Activated B cell treated with CpG ODN at 0.5 μM for 24 hours (primary cell): ENCODE measurements at regions not wholly inside any gene's neighbourhood (a gene's known extent, or its start where the extent isn't known, plus 50 kb on each side); places are given as distances from the start of the nearest gene placed in this dataset.

Experiments
- ATAC-seq: fragments of 200-7000 bp; cut with Tn5 transposase; one replicate; pipeline ENCODE4 v1.10.0; 2021; ENCODE audit warnings: low read depth, mild to moderate bottlenecking, moderate library complexity
- CTCF ChIA-PET: fragments of 350-600 bp; sonication (Branson Sonifier 250); formaldehyde crosslinking; loops from one replicate; lab custom pipeline; 2021; ENCODE audit warnings: antibody characterized with exemption; lab: Charles Lee
- POLR2A ChIA-PET: fragments of 350-600 bp; sonication (Branson Sonifier 250); formaldehyde crosslinking; loops from one replicate; lab custom pipeline; 2021; ENCODE audit warnings: antibody characterized with exemption; lab: Charles Lee
- DNase-seq: peaks from one replicate; pipeline ENCODE4 v3.0.0; 2022
- H3K27ac Mint-ChIP-seq: one replicate; pipeline ENCODE4 v1.8.0; 2020; ENCODE audit warnings: mixed read lengths
- H3K27me3 Mint-ChIP-seq: one replicate; pipeline ENCODE4 v1.8.0; 2021; ENCODE audit warnings: mixed read lengths
- H3K36me3 Mint-ChIP-seq: one replicate; pipeline ENCODE4 v1.8.0; 2021; ENCODE audit warnings: low read depth, mixed read lengths
- H3K4me1 Mint-ChIP-seq: one replicate; pipeline ENCODE4 v1.8.0; 2021; ENCODE audit warnings: mixed read lengths
- H3K4me3 Mint-ChIP-seq: one replicate; pipeline ENCODE4 v1.8.0; 2020; ENCODE audit warnings: mild to moderate bottlenecking, mixed read lengths
- H3K9me3 Mint-ChIP-seq: one replicate; pipeline ENCODE4 v1.8.0; 2020; ENCODE audit warnings: mixed read lengths
- intact Hi-C: fragments of 100-400 bp; cut with micrococcal nuclease; formaldehyde crosslinking; loops from one replicate; pipeline ENCODE4 v1.15.1; 2024
- TF ChIP-seq, protein P1 (sequence below): fragments of 200-600 bp; IDR thresholded peaks from one replicate; pipeline ENCODE4 v1.8.0; 2022; ENCODE audit warnings: antibody characterized with exemption, mild to moderate bottlenecking

DNA sequence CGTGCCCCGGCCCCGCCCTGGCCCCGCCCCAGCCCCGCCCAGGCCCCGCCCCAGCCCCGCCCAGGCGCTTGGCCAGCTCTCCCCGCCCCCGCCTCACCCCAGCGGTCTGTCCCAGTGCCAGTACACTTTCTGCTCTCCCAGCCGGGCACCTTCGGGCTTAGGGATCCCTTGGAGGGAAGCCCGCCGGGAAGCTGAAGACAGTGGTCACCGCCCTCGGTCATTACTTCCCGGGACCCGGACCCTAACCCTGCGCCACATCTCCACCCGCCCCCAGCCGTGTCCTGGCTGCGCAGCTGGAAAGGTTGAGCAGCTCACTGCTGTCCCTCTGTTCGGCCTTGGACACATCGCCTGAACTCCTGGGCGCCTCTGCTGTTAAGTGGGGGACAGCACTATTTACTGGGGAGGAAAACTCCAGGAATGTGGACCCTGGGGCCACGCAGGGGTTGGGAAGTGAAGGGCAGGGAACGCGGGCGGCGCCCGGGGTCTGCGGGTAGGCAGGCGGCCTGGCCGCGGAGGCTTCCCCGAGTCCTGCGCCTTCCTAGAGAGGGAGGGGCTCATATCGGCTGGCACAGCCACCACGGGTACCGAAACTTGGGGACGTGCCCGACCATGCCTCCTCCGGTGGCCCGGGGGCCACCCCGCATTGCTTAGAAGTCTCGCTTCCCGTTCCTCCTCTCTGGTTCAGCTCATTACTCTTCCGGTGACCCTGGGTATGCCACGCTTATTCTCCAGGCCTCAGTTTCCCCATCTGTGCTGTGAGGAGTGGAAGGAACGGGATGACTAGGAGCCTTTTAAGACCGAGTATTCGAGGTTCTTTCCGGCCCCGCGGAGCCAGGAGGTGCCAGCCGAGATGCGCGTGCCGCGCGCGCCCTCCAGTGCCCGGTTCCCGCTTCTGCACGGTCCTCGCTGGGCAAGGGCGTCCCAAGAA, 121.0 kb downstream of the GYPC start:
- Mint-ChIP-seq H3K4me1 (peaks cover 12% of the 10 kb centered on the region), H3K4me3 (peak overlapping the region; percentile 89), H3K27ac (peak overlapping the region; percentile 35), H3K9me3 (no peaks in the 10 kb centered on the region), H3K36me3 (no peaks in the 10 kb centered on the region), H3K27me3 (peaks cover 29% of the 10 kb centered on the region)
- ChIA-PET CTCF (interaction anchor here (1.4 to 4.3 kb wide), 2 partner anchors 195 to 248 kb away, joined by 3 to 122 read pairs; no protein-coding TSS in a partner anchor), POLR2A (interaction anchor here (1.3 kb wide), 1 partner anchor 249 kb away, joined by 5 read pairs; no protein-coding TSS in a partner anchor)
- peak; percentile 86 for ATAC-seq
- TF ChIP-seq, protein P1, sequence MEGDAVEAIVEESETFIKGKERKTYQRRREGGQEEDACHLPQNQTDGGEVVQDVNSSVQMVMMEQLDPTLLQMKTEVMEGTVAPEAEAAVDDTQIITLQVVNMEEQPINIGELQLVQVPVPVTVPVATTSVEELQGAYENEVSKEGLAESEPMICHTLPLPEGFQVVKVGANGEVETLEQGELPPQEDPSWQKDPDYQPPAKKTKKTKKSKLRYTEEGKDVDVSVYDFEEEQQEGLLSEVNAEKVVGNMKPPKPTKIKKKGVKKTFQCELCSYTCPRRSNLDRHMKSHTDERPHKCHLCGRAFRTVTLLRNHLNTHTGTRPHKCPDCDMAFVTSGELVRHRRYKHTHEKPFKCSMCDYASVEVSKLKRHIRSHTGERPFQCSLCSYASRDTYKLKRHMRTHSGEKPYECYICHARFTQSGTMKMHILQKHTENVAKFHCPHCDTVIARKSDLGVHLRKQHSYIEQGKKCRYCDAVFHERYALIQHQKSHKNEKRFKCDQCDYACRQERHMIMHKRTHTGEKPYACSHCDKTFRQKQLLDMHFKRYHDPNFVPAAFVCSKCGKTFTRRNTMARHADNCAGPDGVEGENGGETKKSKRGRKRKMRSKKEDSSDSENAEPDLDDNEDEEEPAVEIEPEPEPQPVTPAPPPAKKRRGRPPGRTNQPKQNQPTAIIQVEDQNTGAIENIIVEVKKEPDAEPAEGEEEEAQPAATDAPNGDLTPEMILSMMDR = peak; percentile 94
- peak; percentile 66 for DNase-seq
- intact Hi-C loops = loop anchor here (1.0 to 5.0 kb wide), 4 partner anchors 145 to 1975 kb away; no protein-coding TSS in a partner anchor

DNA sequence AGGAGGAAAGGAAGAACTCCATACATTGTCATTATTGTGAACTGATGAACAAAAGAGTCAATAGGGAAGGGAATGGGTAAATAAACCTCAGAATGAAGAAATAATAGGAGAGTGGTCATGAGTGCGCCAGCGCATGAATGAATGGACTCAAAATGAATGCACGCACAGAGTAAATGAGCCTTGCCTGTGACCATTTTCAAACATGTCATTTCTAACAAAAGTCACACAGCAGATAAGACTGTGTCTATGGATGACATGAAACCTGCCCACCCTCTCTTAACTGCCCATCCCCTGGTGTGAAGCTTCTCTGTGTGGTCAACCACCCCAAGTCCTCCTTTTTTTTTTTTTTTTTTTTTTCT, 121.1 kb upstream of the TEX51 start:
- ChIA-PET POLR2A (no interaction called here), CTCF (interaction anchor here (1.4 to 4.3 kb wide), 2 partner anchors 195 to 249 kb away, joined by 3 to 122 read pairs; no protein-coding TSS in a partner anchor)
- Mint-ChIP-seq H3K27me3 (peaks cover 30% of the 10 kb centered on the region), H3K36me3 (no peaks in the 10 kb centered on the region), H3K4me3 (peak overlapping the region; percentile 89), H3K27ac (no peak overlapping the region), H3K4me1 (peaks cover 12% of the 10 kb centered on the region), H3K9me3 (no peaks in the 10 kb centered on the region)
- DNase-seq (no peak), ATAC-seq (no peak)
- TF ChIP-seq, protein P1 = no peak
- intact Hi-C loops = loop anchor here (1.0 to 5.0 kb wide), 4 partner anchors 145 to 1975 kb away; no protein-coding TSS in a partner anchor

DNA sequence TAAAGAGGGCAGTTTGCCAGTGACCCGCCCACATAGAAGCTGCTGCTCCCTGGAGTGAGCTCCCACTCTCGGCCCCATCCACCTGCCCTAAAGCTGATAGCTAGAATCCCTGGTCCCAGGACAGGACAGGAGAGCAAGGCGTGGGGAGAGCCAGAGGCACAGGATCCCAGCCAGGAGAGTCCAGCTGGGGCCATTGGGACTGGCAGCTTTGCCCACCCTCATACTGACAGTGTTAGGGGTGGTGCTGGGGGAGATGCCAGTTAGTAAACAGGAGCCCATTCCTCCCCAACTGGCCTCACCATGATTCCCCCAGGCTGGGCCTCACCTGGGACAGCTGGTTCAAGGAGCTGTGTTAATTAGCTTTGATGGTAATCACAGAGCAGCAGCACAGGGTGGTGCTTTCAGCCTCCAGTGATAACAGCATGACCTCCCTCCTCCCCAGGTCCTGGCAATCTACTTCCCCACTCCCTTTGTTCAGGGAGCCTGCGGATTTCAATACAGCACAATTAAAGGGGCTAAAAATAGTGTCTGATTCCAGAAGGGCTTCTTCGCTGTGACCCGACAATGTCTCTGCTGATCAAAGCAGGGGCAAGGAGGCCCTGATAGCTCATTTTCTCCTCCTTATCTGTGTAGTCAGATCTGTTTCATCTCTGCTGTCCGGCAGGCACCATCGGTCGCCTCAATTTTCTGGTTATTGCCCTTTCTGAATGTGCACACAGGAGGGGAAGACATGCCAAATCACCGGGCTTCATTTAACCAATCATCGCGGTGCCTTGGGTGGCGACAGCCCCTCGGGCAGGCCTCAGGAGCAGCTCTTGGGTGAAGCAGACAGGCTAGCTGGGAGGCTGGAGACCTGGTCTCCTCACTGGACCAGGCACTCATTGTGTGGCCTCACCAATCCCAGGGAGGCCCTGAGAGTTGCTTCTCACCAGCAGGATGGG, 119.9 kb upstream of the TEX51 start:
- Mint-ChIP-seq H3K4me3 (no peak overlapping the region), H3K27me3 (peaks cover 30% of the 10 kb centered on the region)
- CTCF ChIA-PET = interaction anchor here (1.3 to 4.3 kb wide), 2 partner anchors 250 to 255 kb away, joined by 3 to 122 read pairs; no protein-coding TSS in a partner anchor

DNA sequence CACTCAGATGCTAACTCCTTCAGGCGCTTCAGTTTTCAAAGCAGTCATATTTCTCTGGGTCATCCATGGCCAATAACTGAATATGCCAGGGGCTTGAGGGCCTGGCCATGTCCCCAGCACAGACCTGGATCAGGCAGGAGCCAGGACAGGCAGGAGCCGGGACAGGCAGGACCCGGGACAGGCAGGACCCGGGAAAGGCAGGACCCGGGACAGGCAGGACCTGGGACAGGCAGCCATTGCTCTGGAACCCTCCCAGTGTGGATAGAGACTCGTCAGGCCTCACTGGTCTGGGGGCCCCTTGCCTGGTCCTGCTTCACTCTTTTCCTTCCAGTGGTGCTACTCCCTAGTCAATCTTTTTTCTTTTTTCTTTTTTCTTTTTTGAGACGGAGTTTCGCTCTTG, 117.5 kb upstream of the TEX51 start:
- no peak for DNase-seq
- Mint-ChIP-seq H3K27me3 (peaks cover 26% of the 10 kb centered on the region), H3K36me3 (no peaks in the 10 kb centered on the region), H3K9me3 (no peaks in the 10 kb centered on the region), H3K27ac (no peak overlapping the region), H3K4me1 (peaks cover 10% of the 10 kb centered on the region), H3K4me3 (no peak overlapping the region)
- CTCF ChIA-PET = no interaction called here
- POLR2A ChIA-PET = no interaction called here
- intact Hi-C loops = no loop called here
- TF ChIP-seq, protein P1 = no peak
- no peak for ATAC-seq

More for the DNA sequence above, 119.9 kb upstream of the TEX51 start:
- Mint-ChIP-seq H3K36me3 (no peaks in the 10 kb centered on the region), H3K9me3 (no peaks in the 10 kb centered on the region), H3K4me1 (peaks cover 12% of the 10 kb centered on the region), H3K27ac (no peak overlapping the region)
- DNase-seq (no peak), ATAC-seq (no peak)
- TF ChIP-seq, protein P1 = no peak
- POLR2A ChIA-PET = no interaction called here
- intact Hi-C loops = loop anchor here (5.0 kb wide), 2 partner anchors 147 to 1977 kb away; no protein-coding TSS in a partner anchor
